Sigmoid colon (tissue), 6 donors: ENCODE measurements at regions not wholly inside any gene's neighbourhood (a gene's known extent, or its start where the extent isn't known, plus 50 kb on each side); places are given as distances from the start of the nearest gene placed in this dataset.

Experiments used
- DNase-seq: peaks from one replicate; pipeline ENCODE4 v3.0.0-alpha.2; 2019
- H3K27ac ChIP-seq, 4 donors: fragments of 200-600 bp; sonication (generic); one replicate each; pipeline ENCODE4 v1.5.1; 2016 to 2019; ENCODE audit warnings: mild to moderate bottlenecking in 1 of 4
- H3K27me3 ChIP-seq, 3 donors: fragments of 200-600 bp; sonication (generic); one replicate each; pipeline ENCODE4 v1.5.1; 2019; ENCODE audit warnings: mild to moderate bottlenecking in 1 of 3
- H3K36me3 ChIP-seq, 4 donors: fragments of 200-600 bp; sonication (generic); one replicate each; pipeline ENCODE4 v1.5.1; 2016 to 2019
- H3K4me1 ChIP-seq, 4 donors: fragments of 200-600 bp; sonication (generic); one replicate each; pipeline ENCODE4 v1.5.1; 2017 to 2019
- H3K4me3 ChIP-seq, 4 donors: fragments of 200-600 bp; sonication (generic); one replicate each; pipeline ENCODE4 v1.5.1; 2017 to 2019; ENCODE audit warnings: mild to moderate bottlenecking in 2 of 4, moderate library complexity in 1 of 4
- H3K9me3 ChIP-seq, 4 donors: fragments of 200-600 bp in 3 of 4; sonication (generic) in 3 of 4; one replicate each; pipeline versions ENCODE4 v1.5.1 to v1.6.1; 2013 to 2019
- CTCF ChIP-seq, 4 experiments: fragments of 450-650 bp in 3 of 4; fragments of 200-600 bp in 1 of 4; IDR thresholded peaks; one replicate each; pipeline ENCODE4 v1.5.1; 2016 to 2019; ENCODE audit warnings: antibody characterized with exemption in 4 of 4, mild to moderate bottlenecking in 3 of 4, moderate library complexity in 2 of 4
- EP300 ChIP-seq, 4 donors: sonication (generic); formaldehyde crosslinking; IDR thresholded peaks; one replicate each; pipeline ENCODE4 v1.6.1; 2017; ENCODE audit warnings: antibody characterized with exemption in 4 of 4
- POLR2A ChIP-seq, 2 donors: fragments of 450-650 bp; IDR thresholded peaks; one replicate each; pipeline ENCODE4 v1.6.1; 2016; ENCODE audit warnings: antibody characterized with exemption in 2 of 2, mild to moderate bottlenecking in 2 of 2, moderate library complexity in 2 of 2
- POLR2AphosphoS5 ChIP-seq, 4 donors: sonication (generic); formaldehyde crosslinking; IDR thresholded peaks; one replicate each; pipeline ENCODE4 v1.6.1; 2017; ENCODE audit warnings: antibody characterized with exemption in 4 of 4
- WGBS, 2 donors: extraction: QIAGEN DNeasy Blood & Tissue Kit; methylation state at CpG; one replicate each; pipeline ENCODE4 v1.1.7; 2013; 5-methylcytosine and 5-hydroxymethylcytosine counted together
- intact Hi-C: fragments of 100-400 bp; cut with DNase I; formaldehyde crosslinking; loops from one replicate; pipeline ENCODE4 v1.15.1; 2023
- donor health status: healthy with polysubstance abuse.
- donor health status: healthy.

- Histone ChIP-seq H3K36me3 (no peaks in the 10 kb centered on the region), H3K4me1 (no peaks in the 10 kb centered on the region), H3K27me3 (no peaks in the 10 kb centered on the region), H3K9me3 (no peaks in the 10 kb centered on the region), H3K4me3 (no peak overlapping the region), H3K27ac (no peak overlapping the region)
- intact Hi-C loops: no loop called here
- no peak for DNase-seq
- TF ChIP-seq POLR2A (IDR thresholded peaks at IDR 0.05) (no peak), EP300 (IDR thresholded peaks at IDR 0.05) (no peak)
- 79 to 88% methylated on average over 7 of the region's 7 CpGs for WGBS, 2 donors
Measured at GRCh38 chr2:128637481-128638155, 318.9 kb upstream of the HS6ST1 start.

- WGBS, 2 donors: 60 to 72% methylated on average over 12 of the region's 12 CpGs
- no peak overlapping the region for H3K4me3 ChIP-seq
- TF ChIP-seq POLR2AphosphoS5 (IDR thresholded peaks at IDR 0.05) (no peak), EP300 (IDR thresholded peaks at IDR 0.05) (no peak), CTCF (IDR thresholded peaks at IDR 0.05) (no peak)
- intact Hi-C loops: no loop called here
- no peaks in the 10 kb centered on the region for H3K9me3 ChIP-seq
- no peaks in the 10 kb centered on the region for H3K4me1 ChIP-seq
- H3K27me3 ChIP-seq: no peaks in the 10 kb centered on the region
- H3K27ac ChIP-seq: no peak overlapping the region
- DNase-seq: no peak
- H3K36me3 ChIP-seq: no peaks in the 10 kb centered on the region
Measured at GRCh38 chr2:128638341-128639119, 319.9 kb upstream of the HS6ST1 start.

GRCh38 chr2:128639120-128639477 is 320.4 kb upstream of the HS6ST1 start:
- TF ChIP-seq POLR2AphosphoS5 (IDR thresholded peaks at IDR 0.05) (no peak), POLR2A (IDR thresholded peaks at IDR 0.05) (no peak), EP300 (IDR thresholded peaks at IDR 0.05) (no peak), CTCF (IDR thresholded peaks at IDR 0.05) (no peak)
- no peaks in the 10 kb centered on the region for H3K4me1 ChIP-seq
- no peaks in the 10 kb centered on the region for H3K9me3 ChIP-seq
- peak; percentile 39 for DNase-seq
- intact Hi-C loops: no loop called here
- 85 to 95% methylated on average over 6 of the region's 6 CpGs for WGBS, 2 donors
- H3K4me3 ChIP-seq: no peak overlapping the region
- H3K36me3 ChIP-seq: no peaks in the 10 kb centered on the region
- H3K27ac ChIP-seq: no peak overlapping the region
- no peaks in the 10 kb centered on the region for H3K27me3 ChIP-seq

GRCh38 chr2:128639693-128640092 is 321.0 kb upstream of the HS6ST1 start:
- Histone ChIP-seq H3K27ac (no peak overlapping the region), H3K4me3 (no peak overlapping the region), H3K36me3 (no peaks in the 10 kb centered on the region), H3K9me3 (no peaks in the 10 kb centered on the region), H3K27me3 (no peaks in the 10 kb centered on the region), H3K4me1 (no peaks in the 10 kb centered on the region)
- DNase-seq: peak; percentile 46
- WGBS, 2 donors: 86 to 91% methylated on average over 11 of the region's 11 CpGs
- intact Hi-C loops: no loop called here
- TF ChIP-seq EP300 (IDR thresholded peaks at IDR 0.05) (no peak), POLR2A (IDR thresholded peaks at IDR 0.05) (no peak), CTCF (IDR thresholded peaks at IDR 0.05) (no peak), POLR2AphosphoS5 (IDR thresholded peaks at IDR 0.05) (no peak)

- no peak overlapping the region for H3K4me3 ChIP-seq
Measured at GRCh38 chr2:128640166-128640844, 321.6 kb upstream of the HS6ST1 start.

More at GRCh38 chr2:128640166-128640844, 321.6 kb upstream of the HS6ST1 start:
- TF ChIP-seq POLR2A (IDR thresholded peaks at IDR 0.05) (no peak), EP300 (IDR thresholded peaks at IDR 0.05) (no peak), CTCF (IDR thresholded peaks at IDR 0.05) (no peak), POLR2AphosphoS5 (IDR thresholded peaks at IDR 0.05) (no peak)
- H3K9me3 ChIP-seq: no peaks in the 10 kb centered on the region
- no peak overlapping the region for H3K27ac ChIP-seq
- H3K4me1 ChIP-seq: no peaks in the 10 kb centered on the region
- H3K27me3 ChIP-seq: no peaks in the 10 kb centered on the region
- H3K36me3 ChIP-seq: no peaks in the 10 kb centered on the region
- WGBS, 2 donors: 77 to 89% methylated on average over 4 of the region's 4 CpGs
- intact Hi-C loops: no loop called here
- DNase-seq: peak; percentile 47
